NCI-H146 treated with DMSO at 0.1 percent for 48 hours (cell line): ENCODE measurements at regions not wholly inside any gene's neighbourhood (a gene's known extent, or its start where the extent isn't known, plus 50 kb on each side); places are given as distances from the start of the nearest gene placed in this dataset.

ENCODE experiments used
- DNase-seq: peaks from one replicate; lab custom pipeline; 2025; ENCODE audit not compliant: unreplicated experiment; lab: John Stamatoyannopoulos, UW

DNA sequence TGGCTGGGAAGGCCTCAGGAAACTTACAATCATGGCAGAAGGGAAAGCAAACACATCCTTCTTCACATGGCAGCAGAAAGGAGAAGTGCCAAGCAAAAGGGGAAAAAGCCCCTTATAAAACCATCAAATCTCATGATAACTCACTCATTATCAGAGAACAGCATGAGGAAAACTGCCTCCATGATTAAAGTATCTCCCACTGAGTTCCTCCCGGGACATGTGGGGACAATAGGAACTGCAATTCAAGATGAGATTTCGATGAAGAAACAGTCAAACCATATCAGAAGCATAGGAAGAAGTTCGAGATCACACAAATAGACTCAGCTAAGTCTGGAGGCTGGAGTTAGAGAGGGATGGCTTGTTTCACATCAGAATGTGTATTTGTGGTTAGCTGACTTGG, 869.4 kb upstream of the PHF14 start:
- DNase-seq, result no peak

- no peak for DNase-seq
These were observed 867.1 kb upstream of the PHF14 start for GRCh38 chr7:10106609-10107008.

DNA sequence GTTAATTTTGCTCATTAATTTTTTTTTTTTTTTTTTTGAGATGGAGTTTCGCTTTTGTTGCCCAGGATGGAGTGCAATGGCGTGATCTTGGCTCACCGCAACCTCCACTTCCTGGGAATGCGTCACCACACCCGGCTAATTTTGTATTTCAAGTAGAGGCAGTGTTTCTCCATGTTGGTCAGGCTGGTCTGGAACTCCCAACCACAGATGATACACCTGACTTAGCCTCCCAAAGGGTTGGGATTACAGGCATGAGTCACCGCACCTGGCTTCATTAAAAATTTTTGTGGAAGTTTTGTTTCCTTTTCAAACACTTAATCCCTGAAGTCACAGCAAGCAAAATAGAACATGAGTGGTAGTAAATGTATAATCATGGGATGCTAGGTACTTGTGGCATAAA, 857.2 kb upstream of the PHF14 start:
- no peak for DNase-seq

GRCh38 chr7:10117815-10118214, 855.9 kb upstream of the PHF14 start:
- DNase-seq, result no peak

DNA sequence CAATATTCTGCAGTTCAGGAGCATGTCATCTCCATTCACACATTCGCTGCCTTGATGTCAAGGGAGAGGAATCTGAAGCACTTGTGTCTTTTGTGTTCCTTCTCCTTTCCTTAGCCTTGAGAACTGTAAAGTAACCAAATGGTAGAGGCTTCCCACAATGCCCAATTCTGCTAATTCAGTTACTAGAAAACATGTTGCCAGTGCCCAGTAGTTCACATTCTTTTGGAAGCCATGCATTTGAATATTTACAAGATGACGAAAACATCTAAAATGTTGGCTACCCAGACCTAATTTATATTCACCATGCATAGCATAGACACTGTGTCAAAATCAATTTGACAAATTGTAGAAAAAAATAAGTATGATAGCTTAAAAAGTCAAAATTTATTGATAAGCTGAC, 852.7 kb upstream of the PHF14 start:
- DNase-seq, result no peak

GRCh38 chr7:10121631-10122030, 852.0 kb upstream of the PHF14 start:
- peak; percentile 88 for DNase-seq

- peak; percentile 45 for DNase-seq
These were observed 851.0 kb upstream of the PHF14 start for GRCh38 chr7:10122551-10123100.

DNA sequence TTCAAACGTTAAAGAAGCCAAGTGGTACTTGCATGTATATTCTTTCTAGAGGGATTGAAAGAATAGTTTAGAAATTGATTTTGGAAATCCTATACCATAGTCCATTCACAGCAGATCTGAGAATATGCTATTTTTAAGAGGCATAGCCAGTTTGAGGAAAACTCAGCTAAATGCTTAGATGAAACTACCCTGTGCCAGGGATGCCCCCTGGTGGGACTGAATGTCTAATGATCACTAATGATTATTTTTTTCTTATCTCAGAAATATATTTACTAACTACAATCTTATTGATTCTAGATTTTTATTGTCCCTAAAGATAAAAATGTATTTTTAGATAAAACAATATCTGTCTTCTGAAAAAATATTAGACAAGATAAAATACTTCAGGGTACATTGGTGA, 844.9 kb upstream of the PHF14 start:
- peak; percentile 2 for DNase-seq

GRCh38 chr7:10138087-10138854, 835.4 kb upstream of the PHF14 start:
- DNase-seq, result no peak

DNA sequence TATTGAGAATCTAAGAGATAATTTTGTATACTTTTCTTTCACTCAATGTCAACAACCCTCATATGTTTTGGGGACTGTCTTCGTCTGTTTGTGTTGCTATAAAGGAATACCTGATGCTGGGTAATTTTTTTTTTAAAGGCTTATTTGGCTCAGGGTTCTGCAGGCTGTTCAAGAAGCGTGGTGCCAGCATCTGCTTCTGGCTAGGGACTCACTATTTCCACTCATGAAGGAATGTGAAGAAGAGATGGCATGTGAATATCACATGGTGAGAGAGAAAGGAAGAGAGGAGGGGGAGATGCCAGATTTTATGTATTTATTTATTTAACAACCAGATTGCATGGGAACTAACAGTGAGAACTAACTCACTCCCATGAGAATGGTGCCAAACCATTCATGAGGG, 827.4 kb upstream of the PHF14 start:
- DNase-seq, result no peak

DNA sequence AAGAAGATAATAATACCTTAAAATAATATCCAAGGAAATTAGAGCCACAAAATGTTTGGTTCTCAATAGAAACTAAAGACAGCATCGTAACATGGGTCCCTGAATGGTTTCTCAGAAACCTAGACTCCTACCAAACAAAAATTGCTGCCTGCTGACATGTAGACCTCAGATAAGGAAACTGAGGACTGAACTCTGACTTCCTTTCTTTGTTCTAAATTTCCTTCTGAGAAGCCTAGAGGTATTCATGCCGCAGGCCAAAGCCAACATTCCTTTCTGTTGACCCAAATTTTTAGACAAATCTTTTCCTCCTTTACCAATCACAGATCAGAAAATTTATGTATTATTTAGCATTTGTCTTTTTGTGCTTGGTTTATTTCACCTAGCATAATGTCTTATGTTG, 816.7 kb upstream of the PHF14 start:
- DNase-seq, result no peak

- peak; percentile 73 for DNase-seq
These were observed 791.7 kb upstream of the PHF14 start for GRCh38 chr7:10181996-10182395.

GRCh38 chr7:10192074-10192473, 781.6 kb upstream of the PHF14 start:
- DNase-seq, result no peak

GRCh38 chr7:10205696-10206095, 768.0 kb upstream of the PHF14 start:
- peak; percentile 19 for DNase-seq

DNA sequence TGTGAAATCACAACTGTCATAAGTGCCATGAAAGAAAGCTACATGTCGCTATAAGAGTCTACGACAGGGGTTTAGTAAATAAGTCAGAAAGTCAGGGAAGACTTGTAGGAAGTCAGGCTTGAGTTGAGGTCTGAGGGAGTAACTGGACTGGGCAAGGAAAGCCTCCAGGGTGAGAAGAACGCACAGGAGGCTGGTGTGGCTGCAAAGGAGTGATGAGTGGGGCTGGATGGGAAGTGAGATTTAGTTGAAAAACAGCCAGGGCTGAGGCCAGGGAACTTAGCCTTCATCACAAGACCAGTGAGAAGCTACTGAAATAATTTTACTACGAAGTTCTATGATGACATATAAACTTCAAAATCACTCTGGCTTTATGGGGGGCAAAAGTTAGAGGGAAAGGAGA, 763.7 kb upstream of the PHF14 start:
- DNase-seq, result no peak

DNA sequence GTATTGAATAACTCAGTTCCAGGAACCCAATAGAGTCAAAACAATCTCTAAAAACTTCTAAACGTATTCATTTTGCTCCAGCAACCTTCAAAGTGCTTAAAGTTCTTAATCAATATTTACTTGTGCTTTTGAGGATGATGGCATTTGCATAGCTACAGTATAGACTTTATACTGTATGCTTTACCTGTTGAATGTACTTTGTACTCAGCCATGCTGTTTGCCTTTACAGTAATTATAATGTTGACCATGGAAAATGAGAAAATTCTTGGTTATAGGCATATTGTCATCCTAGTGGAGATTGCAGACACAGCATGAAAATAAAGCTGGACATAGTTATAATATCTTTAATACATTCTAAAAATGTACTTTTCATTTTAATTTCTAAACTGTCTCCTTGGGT, 762.7 kb upstream of the PHF14 start:
- DNase-seq, result no peak

- no peak for DNase-seq
These were observed 761.8 kb upstream of the PHF14 start for GRCh38 chr7:10211861-10212260.

DNA sequence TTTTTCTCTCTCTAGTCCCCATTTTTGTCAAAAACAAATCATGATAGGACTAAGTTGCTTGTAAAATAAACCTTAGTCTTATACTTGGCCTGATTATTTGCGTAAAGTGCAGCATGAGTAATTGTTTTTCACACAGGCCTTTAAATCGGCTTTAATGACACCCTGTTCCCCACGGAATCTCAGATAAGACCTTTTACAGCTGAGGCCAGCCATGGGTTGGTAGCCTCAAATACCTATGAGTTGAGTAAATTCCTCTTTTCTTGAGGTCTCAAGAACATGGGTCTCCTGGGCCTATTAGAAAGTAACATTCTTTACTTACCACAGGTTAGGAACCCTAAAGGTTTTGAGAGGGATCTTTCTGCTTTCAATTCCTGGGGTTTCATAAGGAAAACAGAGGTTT, 761.0 kb upstream of the PHF14 start:
- no peak for DNase-seq

GRCh38 chr7:10216462-10216861, 757.2 kb upstream of the PHF14 start:
- no peak for DNase-seq

- DNase-seq, result no peak
These were observed 752.6 kb upstream of the PHF14 start for GRCh38 chr7:10221084-10221483.

- DNase-seq, result no peak
These were observed 750.7 kb upstream of the PHF14 start for GRCh38 chr7:10222976-10223375.

GRCh38 chr7:10225275-10225674, 748.4 kb upstream of the PHF14 start:
- peak; percentile 10 for DNase-seq

DNA sequence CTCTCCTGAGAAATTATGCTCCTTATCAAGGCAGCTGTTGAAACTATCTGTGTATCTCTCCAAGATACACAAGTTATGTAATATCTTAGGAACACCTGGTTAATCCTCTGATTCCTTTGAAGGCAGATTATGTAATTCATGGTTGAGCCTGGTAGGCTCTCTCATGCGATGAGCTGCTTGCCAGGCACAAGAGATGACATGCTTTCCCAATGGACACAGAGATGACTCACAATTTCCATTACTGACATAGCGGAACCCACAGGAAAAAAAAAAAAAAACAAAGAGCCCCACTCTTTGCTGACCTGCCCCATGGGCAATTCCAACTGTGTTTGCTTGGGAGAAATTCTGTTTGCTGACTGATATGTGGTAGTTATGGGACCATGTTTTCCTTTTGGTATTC, 736.4 kb upstream of the PHF14 start:
- DNase-seq, result no peak
